ENCODE measurements at regions not wholly inside any gene's neighbourhood (a gene's known extent, or its start where the extent isn't known, plus 50 kb on each side); places are given as distances from the start of the nearest gene placed in this dataset.
"Not testable (repeated sequence)": the region's sequence is repeated elsewhere in the genome, so short reads cannot be mapped to it uniquely, and the experiment has no call there.

- intact Hi-C loops (cut with DNase I), result no loop called here
- no peak for ATAC-seq (ENCODE audit: poor library complexity)
Measured at GRCh38 chr14:106522990-106523389, 996.6 kb downstream of the TMEM121 start.

GRCh38 chr14:106528717-106529116, 1002.3 kb downstream of the TMEM121 start:
- DNase-seq (no peak), ATAC-seq (ENCODE audit: poor library complexity) (no peak)
- intact Hi-C loops (cut with DNase I), result no loop called here

More at GRCh38 chr14:106522990-106523389, 996.6 kb downstream of the TMEM121 start:
- DNase-seq, result no peak

- intact Hi-C loops (cut with DNase I), result no loop called here
- no peak for ATAC-seq (ENCODE audit: poor library complexity)
Measured at GRCh38 chr14:106530031-106530422, 1003.6 kb downstream of the TMEM121 start.

GRCh38 chr14:106530423-106531107, 1004.2 kb downstream of the TMEM121 start:
- no peak for ATAC-seq (ENCODE audit: poor library complexity)

More at GRCh38 chr14:106530031-106530422, 1003.6 kb downstream of the TMEM121 start:
- no peak for DNase-seq

GRCh38 chr14:106537597-106537996, 1011.2 kb downstream of the TMEM121 start:
- intact Hi-C loops (cut with DNase I); ATAC-seq (ENCODE audit: poor library complexity); DNase-seq: not testable (repeated sequence)

More at GRCh38 chr14:106530423-106531107, 1004.2 kb downstream of the TMEM121 start:
- intact Hi-C loops (cut with DNase I), result no loop called here
- DNase-seq, result no peak

GRCh38 chr14:106538201-106538600, 1011.8 kb downstream of the TMEM121 start:
- DNase-seq, result no peak
- intact Hi-C loops (cut with DNase I), result no loop called here
- ATAC-seq (ENCODE audit: poor library complexity), result no peak

- intact Hi-C loops (cut with DNase I), result no loop called here
- no peak for DNase-seq
- ATAC-seq (ENCODE audit: poor library complexity), result no peak
Measured at GRCh38 chr14:106547735-106548434, 1021.5 kb downstream of the TMEM121 start.

- intact Hi-C loops (cut with DNase I), result no loop called here
- DNase-seq, result no peak
- no peak for ATAC-seq (ENCODE audit: poor library complexity)
Measured at GRCh38 chr14:106549064-106549463, 1022.7 kb downstream of the TMEM121 start.

GRCh38 chr14:106551265-106551664, 1024.9 kb downstream of the TMEM121 start:
- intact Hi-C loops (cut with DNase I), result no loop called here
- DNase-seq, result no peak
- no peak for ATAC-seq (ENCODE audit: poor library complexity)

- ATAC-seq (ENCODE audit: poor library complexity); DNase-seq; intact Hi-C loops (cut with DNase I): not testable (repeated sequence)
Measured at GRCh38 chr14:106556211-106556610, 1029.8 kb downstream of the TMEM121 start.

- DNase-seq, result peak; percentile 51
- no peak for ATAC-seq (ENCODE audit: poor library complexity)
- intact Hi-C loops (cut with DNase I), result no loop called here
Measured at GRCh38 chr14:106556665-106557289, 1030.4 kb downstream of the TMEM121 start.

- ATAC-seq (ENCODE audit: poor library complexity) (no peak), DNase-seq (no peak)
- intact Hi-C loops (cut with DNase I), result no loop called here
Measured at GRCh38 chr14:106562451-106562850, 1036.1 kb downstream of the TMEM121 start.

- intact Hi-C loops (cut with DNase I), result no loop called here
- ATAC-seq (ENCODE audit: poor library complexity) (no peak), DNase-seq (peak; percentile 48)
Measured at GRCh38 chr14:106564058-106564643, 1037.8 kb downstream of the TMEM121 start.

GRCh38 chr14:106578481-106578880, 1052.1 kb downstream of the TMEM121 start:
- intact Hi-C loops (cut with DNase I), result no loop called here
- ATAC-seq (ENCODE audit: poor library complexity) (no peak), DNase-seq (no peak)

- intact Hi-C loops (cut with DNase I), result no loop called here
- ATAC-seq (ENCODE audit: poor library complexity), result no peak
Measured at GRCh38 chr14:106579084-106579483, 1052.7 kb downstream of the TMEM121 start.

GRCh38 chr14:106585692-106586091, 1059.3 kb downstream of the TMEM121 start:
- intact Hi-C loops (cut with DNase I), result no loop called here
- no peak for ATAC-seq (ENCODE audit: poor library complexity)
- no peak for DNase-seq

More at GRCh38 chr14:106579084-106579483, 1052.7 kb downstream of the TMEM121 start:
- DNase-seq, result no peak

GRCh38 chr14:106586098-106586704, 1059.8 kb downstream of the TMEM121 start:
- no peak for ATAC-seq (ENCODE audit: poor library complexity)
- intact Hi-C loops (cut with DNase I), result no loop called here
- no peak for DNase-seq

- intact Hi-C loops (cut with DNase I); ATAC-seq (ENCODE audit: poor library complexity); DNase-seq: not testable (repeated sequence)
Measured at GRCh38 chr14:106591539-106591938, 1065.2 kb downstream of the TMEM121 start.

Measured in Right ventricle myocardium superior (tissue), 1 donor.